Suppressor macrophage treated with lipopolysaccharide for 1 hour (primary cell): ENCODE measurements at regions not wholly inside any gene's neighbourhood (a gene's known extent, or its start where the extent isn't known, plus 50 kb on each side); places are given as distances from the start of the nearest gene placed in this dataset.
"Not testable (repeated sequence)": the region's sequence is repeated elsewhere in the genome, so short reads cannot be mapped to it uniquely, and the experiment has no call there.

Source experiments
- DNase-seq, 3 donors: peaks; one replicate each; pipeline ENCODE4 v3.0.0-alpha.2; 2020 to 2022

GRCh38 chr18:1732143-1732542 lies 827.5 kb downstream of the ADCYAP1 start:
- DNase-seq, result no peak

- no peak for DNase-seq
Observed at GRCh38 chr18:1746131-1746530, 825.2 kb downstream of the METTL4 start.

- DNase-seq, result no peak
Observed at GRCh38 chr18:1751249-1751648, 820.1 kb downstream of the METTL4 start.

- DNase-seq, result no peak
Observed at GRCh38 chr18:1760901-1761300, 810.4 kb downstream of the METTL4 start.

- DNase-seq, result no peak
Observed at GRCh38 chr18:1774261-1774660, 797.0 kb downstream of the METTL4 start.

DNA sequence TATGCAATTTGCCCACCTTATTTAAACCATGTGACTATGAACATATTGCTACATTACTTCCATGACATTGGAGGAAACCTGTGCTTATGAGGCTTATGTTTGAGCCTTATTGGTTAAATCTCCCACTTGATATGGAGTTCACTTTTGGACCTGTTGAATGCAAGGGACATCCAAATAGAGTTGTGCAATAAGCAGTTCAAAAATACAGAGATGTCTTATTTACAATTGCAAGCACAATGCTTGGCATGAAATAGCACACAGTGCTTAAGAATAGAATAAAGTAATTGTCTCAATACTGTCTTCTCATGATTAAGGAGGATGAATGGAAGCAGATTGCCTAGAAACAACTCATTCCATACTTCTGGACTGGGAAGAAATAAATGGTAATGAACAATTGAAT lies 793.5 kb downstream of the METTL4 start:
- no peak for DNase-seq

- DNase-seq, result no peak
Observed at GRCh38 chr18:1778496-1779178, 792.7 kb downstream of the METTL4 start.

DNA sequence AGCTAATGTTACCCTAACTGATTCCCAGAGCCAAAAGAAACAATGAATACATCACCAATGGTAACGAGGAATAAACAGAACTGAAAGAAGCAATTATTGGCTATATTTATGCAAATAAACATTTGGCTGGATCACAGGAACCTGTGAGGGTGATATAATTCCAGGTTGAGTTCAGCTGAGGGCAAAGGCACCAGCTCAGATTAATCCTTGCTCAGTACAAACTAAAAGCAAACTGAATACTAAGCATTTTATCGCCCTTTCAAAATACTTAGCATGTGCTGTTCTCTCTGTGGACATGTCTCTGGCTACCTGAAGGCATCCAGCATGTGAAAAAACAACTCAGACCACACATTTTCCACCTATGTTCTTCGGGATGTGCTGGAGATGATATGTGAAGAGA lies 791.7 kb downstream of the METTL4 start:
- no peak for DNase-seq

GRCh38 chr18:1784113-1784512 lies 787.2 kb downstream of the METTL4 start:
- DNase-seq, result no peak

DNA sequence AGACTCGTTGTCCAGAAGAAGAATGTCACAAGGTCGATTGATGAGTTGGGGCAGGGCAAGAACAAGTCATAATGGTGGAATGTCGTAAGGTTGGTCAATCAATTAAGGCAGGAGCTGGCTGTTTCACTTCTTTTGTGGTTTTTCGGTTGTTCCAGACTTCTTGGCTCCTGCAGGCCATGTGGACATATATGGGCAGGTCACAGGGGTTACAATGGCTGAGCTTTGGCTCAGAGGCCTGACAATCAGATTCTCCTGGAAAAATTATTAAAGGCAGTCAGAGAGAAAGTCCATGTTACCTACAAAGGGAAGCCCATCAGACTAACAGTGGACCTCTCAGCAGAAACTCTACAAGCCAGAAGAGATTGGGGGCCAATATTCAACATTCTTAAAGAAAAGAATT lies 785.3 kb downstream of the METTL4 start:
- DNase-seq, result not testable (repeated sequence)

DNA sequence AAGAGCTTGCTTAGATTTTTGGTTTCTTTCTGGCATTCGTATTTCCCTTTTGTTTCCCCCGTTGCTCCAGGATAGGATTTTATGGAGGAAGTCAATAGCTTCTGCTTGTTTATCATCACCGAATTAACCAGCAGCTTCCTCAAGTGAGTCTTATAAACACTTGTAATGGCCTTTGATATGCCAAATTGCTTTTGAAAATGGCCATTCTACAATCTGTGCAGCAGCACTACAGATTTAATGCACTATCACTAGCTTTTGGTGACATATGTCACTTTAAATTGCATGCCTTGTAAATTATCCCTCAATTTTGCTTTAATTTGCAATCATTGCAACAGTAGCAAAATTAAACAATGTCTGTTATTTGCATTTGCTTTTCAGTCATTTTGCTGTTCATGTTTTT lies 774.7 kb downstream of the METTL4 start:
- no peak for DNase-seq

GRCh38 chr18:1797235-1797634 lies 774.1 kb downstream of the METTL4 start:
- DNase-seq, result no peak

DNA sequence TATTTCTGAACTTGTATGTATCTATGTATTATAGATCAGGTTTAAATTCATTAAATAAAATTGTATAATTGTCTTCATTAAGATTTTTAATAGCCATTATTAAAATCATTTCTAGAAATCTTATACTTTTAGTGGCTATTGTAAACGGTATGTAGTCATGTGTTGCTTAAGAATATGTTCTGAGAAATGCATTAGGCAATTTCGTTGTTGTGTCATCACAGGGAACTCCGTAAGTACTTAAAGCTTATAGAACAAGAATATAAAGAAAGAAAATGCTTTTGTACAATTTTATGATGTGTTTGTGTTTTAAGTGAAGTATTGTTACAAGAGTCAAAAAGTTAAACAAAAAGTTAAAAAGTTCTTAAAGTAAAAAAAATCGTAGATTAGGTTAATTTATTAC lies 765.8 kb downstream of the METTL4 start:
- DNase-seq, result peak in 1 of 3 donors; percentile 24

DNA sequence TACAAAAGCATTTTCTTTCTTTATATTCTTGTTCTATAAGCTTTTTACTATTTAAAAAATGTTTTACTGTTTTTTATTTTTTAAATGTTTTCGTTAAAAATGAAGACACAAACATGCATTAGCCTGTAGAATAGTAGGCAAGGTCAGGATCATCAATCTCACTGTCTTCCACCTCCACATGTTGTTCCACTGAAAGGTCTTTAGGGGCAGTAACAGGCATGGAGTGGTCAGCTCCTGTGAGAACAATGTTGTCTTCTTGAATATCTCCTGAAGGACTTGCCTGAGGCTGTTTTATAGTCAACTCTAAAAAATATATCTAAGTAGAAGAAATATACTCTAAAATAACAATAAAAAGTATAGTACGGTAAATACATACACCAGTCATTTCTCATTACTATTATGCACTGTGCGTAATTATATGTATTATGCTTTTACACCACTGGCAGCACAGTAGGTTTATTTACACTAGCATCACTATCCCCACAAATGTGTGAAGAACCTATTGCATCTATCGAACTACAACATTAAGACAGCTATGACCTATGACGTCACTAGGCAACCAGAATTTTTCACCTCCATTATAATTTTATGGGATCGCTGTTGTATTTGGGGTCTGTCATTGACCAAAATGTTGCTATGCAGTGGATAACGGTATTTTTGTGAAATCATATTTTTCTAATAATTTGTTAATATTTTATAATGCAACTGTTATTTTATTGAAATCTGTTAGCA lies 764.3 kb downstream of the METTL4 start:
- no peak for DNase-seq

GRCh38 chr18:1811282-1811681 lies 760.0 kb downstream of the METTL4 start:
- no peak for DNase-seq

- no peak for DNase-seq
Observed at GRCh38 chr18:1825296-1825695, 746.0 kb downstream of the METTL4 start.

DNA sequence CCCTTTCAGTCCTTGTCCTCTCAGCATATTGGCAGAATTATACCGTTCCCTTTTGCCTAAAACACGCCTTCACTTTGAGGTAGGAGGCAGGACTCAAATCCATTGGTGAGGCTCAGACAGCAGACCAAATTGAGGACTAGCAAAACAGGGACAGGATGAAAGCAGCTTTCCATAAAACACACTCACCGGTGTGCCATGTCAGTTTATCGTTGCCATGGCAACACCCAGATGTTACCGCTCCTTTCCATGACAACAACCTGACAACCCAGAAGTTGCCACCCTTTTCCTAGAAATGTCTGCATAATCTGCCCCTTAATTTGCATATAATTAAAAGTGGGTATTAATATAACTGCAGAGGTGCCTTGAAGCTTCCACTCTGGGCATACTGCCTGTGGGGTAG lies 730.4 kb downstream of the METTL4 start:
- DNase-seq, result no peak

DNA sequence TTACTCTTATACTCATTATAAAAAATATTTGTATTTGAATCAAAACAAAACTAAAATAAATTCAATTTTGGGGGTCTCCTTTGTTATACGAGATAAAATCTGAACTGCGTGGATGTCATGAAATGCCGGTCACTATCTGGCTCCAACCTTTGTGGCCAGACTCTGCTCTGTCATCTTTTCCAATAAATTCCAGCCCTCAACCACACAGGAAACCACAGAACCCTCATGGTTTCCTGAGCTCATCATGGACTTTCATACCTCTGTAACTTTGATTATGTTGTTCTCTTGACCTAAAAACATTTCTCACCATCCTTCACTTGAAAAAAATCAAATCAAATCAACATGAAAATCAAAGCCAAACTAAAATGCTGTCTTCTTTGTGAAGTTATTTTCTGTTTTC lies 724.7 kb downstream of the METTL4 start:
- DNase-seq, result no peak

DNA sequence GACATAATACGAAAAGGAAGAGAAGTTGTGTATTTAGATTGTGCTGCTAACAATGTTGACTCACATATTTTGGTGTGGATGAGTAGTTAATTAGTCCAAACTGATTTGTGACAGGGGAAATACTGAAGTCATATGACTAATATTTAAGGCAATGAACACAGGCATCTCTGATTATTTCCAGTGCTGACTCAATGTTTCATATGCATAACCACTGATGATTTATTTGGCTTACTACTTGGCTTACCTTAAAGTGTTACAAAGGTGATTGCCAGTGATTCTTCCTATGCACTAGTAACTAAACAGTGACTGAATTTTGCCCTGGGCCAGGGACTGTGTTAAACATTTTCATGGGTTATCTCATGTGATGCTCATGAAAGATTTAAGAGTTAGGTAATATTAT lies 722.6 kb downstream of the METTL4 start:
- no peak for DNase-seq

DNA sequence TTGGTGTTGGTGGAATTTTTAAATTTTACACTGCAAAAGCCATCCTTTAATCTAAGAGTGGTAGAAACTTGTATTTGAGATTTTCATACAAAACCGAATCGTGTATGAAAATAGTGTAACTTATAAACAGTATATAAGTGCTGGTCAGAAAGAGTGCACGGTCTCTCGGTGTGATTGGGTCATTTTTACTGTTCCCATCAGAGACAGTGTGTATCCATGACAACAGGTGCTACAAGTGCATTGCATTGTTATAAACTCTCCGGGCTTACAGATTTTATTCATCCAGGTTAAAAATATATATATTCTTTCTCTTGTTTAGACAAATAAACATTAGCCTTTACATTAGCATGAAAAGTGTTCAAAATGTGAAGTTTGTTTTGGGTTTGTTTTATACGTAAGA lies 721.9 kb downstream of the METTL4 start:
- no peak for DNase-seq

DNA sequence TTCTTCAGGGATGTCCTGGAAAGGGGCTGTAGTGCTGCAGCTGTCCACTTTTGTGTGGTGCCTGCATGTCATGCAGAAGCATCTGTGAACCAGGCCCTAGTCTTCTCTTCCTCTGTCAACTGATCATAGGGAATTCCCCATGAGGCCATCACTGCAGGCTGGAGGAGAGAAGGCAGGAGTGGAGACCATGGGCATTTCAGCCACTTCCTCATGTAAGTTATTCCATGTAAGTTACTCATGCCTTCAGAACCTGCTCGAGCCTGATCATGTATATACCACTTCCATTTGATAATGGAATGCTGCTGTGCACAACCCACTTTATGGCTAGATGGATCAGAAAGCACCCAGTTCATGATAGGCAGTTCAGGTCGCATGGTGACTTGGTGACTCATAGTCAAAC lies 714.0 kb downstream of the METTL4 start:
- DNase-seq, result not testable (repeated sequence)

DNA sequence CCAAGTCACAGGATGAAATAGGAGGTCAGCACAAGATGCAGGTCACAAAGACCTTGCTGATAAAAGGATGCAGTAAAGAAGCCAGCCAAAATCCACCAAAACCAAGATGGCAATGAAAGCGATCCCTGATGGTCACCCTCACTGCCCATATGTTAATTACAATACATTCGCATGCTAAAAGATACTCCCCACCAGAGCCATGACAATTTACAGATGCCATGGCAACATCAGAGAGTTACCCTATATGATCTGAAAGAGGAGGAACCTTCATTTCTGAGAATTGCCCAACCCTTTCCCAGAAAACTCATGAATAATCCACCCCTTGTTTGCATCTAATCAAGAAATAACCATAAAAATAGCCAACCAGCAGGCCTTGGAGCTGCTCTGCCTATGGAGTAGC lies 709.8 kb downstream of the METTL4 start:
- no peak for DNase-seq

DNA sequence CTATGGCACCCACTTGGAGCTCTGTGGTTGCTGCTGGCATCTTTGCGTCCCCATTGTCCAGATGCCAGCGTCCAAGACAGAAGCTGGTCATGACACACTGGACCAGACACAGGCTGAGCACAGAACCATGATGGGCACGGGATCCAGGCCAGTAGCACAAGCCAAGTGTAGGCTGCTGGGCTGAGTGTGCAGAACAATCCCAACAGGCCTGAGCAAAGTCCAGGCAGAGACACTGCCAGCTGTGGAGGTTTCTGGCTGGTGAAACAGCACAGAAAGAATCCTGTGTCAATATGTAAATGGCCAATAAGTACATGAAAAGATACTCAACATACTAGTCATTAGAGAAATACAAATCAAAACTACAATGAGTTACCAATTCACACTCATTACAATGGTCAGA lies 705.4 kb downstream of the METTL4 start:
- no peak for DNase-seq

GRCh38 chr18:1872274-1872673 lies 699.0 kb downstream of the METTL4 start:
- no peak for DNase-seq

GRCh38 chr18:1875219-1875618 lies 696.1 kb downstream of the METTL4 start:
- no peak for DNase-seq
